ENCODE measurements at regions not wholly inside any gene's neighbourhood (a gene's known extent, or its start where the extent isn't known, plus 50 kb on each side); places are given as distances from the start of the nearest gene placed in this dataset.

DNA sequence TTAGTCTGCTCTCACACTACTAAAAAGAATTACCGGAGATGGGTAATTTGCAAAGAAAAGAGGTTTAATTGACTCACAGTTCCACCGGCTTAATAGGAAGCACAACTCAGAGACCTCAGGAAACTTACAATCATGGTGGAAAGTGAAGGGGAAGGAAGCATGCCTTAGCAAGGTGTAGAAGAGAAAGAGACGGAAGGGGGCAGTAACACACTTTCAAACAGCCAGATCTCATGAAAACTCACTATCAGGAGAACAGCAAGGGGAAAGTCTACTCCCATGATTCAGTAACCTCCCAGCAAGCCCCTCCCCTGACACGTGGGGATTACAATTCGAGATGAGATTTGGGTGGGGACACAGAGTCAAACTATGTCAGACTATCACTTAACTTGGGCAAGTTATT lies 236.6 kb upstream of the ANO3 start:
- TF ChIP-seq, protein P1, sequence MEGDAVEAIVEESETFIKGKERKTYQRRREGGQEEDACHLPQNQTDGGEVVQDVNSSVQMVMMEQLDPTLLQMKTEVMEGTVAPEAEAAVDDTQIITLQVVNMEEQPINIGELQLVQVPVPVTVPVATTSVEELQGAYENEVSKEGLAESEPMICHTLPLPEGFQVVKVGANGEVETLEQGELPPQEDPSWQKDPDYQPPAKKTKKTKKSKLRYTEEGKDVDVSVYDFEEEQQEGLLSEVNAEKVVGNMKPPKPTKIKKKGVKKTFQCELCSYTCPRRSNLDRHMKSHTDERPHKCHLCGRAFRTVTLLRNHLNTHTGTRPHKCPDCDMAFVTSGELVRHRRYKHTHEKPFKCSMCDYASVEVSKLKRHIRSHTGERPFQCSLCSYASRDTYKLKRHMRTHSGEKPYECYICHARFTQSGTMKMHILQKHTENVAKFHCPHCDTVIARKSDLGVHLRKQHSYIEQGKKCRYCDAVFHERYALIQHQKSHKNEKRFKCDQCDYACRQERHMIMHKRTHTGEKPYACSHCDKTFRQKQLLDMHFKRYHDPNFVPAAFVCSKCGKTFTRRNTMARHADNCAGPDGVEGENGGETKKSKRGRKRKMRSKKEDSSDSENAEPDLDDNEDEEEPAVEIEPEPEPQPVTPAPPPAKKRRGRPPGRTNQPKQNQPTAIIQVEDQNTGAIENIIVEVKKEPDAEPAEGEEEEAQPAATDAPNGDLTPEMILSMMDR (IDR thresholded peaks at IDR 0.05) = no peak
- no peak for TF ChIP-seq POLR2AphosphoS5 (IDR thresholded peaks at IDR 0.05)
- TF ChIP-seq POLR2A (IDR thresholded peaks at IDR 0.05) = no peak
